ENCODE measurements at regions not wholly inside any gene's neighbourhood (a gene's known extent, or its start where the extent isn't known, plus 50 kb on each side); places are given as distances from the start of the nearest gene placed in this dataset.

GRCh38 chr4:14857981-14858380 is 144.3 kb upstream of the CPEB2 start:
- Histone ChIP-seq H3K4me2 (ENCODE audit: low read length) (no peak overlapping the region), H3K4me3 (ENCODE audit: low read length) (no peak overlapping the region), H3K9me2 (replicated peaks; ENCODE audit: control insufficient read depth, low read length) (no peaks in the 10 kb centered on the region), H3K27me3 (ENCODE audit: control insufficient read depth, low read length) (no peaks in the 10 kb centered on the region), H3K79me2 (ENCODE audit: control insufficient read depth, low read length) (no peaks in the 10 kb centered on the region), H3K4me1 (ENCODE audit: control insufficient read depth, low read length) (no peaks in the 10 kb centered on the region), H3K27ac (ENCODE audit: low read depth, low read length) (no peak overlapping the region), H3K36me3 (ENCODE audit: control insufficient read depth, low read length) (no peaks in the 10 kb centered on the region), H3F3A (ENCODE audit: control insufficient read depth, insufficient read depth) (no peaks in the 10 kb centered on the region), H4K20me1 (ENCODE audit: control insufficient read depth, insufficient read depth, low read depth, low read length) (no peaks in the 10 kb centered on the region), H3K9me3 (ENCODE audit: control insufficient read depth, insufficient read depth, low read length) (no peaks in the 10 kb centered on the region)
- TF ChIP-seq EZH2phosphoT487 (IDR thresholded peaks at IDR 0.05; ENCODE audit: borderline replicate concordance, low read length) = no peak
- no peak for TF ChIP-seq CTCF (IDR thresholded peaks at IDR 0.05; ENCODE audit: low read depth, low read length, poor library complexity, severe bottlenecking)

DNA sequence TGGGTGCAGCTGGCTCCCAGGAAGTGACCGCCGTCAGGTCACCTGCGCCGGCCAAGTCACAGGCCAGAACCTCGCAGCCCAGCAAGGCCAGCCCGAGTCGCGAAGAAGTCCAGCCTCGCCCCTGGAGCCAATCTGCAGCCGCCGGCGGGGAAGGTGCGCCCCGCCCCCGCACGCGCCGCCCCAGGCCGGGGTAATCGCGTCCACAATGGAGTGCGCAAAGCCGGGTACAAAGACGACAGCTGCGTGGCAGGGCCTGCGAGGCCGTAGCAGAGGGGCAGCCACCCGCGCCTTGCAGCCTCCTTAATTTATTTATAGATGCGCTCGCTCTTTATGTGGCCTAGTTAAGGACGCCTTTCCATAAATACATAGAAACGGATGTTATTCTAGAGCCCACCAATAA is 139.4 kb upstream of the CPEB2 start:
- H3K4me1 ChIP-seq (ENCODE audit: control insufficient read depth, low read length) = no peaks in the 10 kb centered on the region
- no peak overlapping the region for H3K4me2 ChIP-seq (ENCODE audit: low read length)
- H4K20me1 ChIP-seq (ENCODE audit: control insufficient read depth, insufficient read depth, low read depth, low read length) = no peaks in the 10 kb centered on the region
- TF ChIP-seq EZH2phosphoT487 (IDR thresholded peaks at IDR 0.05; ENCODE audit: borderline replicate concordance, low read length) (no peak), CTCF (IDR thresholded peaks at IDR 0.05; ENCODE audit: low read depth, low read length, poor library complexity, severe bottlenecking) (no peak)
- no peaks in the 10 kb centered on the region for H3K36me3 ChIP-seq (ENCODE audit: control insufficient read depth, low read length)
- no peak overlapping the region for H3K27ac ChIP-seq (ENCODE audit: low read depth, low read length)
- H3K27me3 ChIP-seq (ENCODE audit: control insufficient read depth, low read length) = no peaks in the 10 kb centered on the region
- H3K9me3 ChIP-seq (ENCODE audit: control insufficient read depth, insufficient read depth, low read length) = no peaks in the 10 kb centered on the region
- H3K79me2 ChIP-seq (ENCODE audit: control insufficient read depth, low read length) = no peaks in the 10 kb centered on the region
- no peaks in the 10 kb centered on the region for H3K9me2 ChIP-seq (replicated peaks; ENCODE audit: control insufficient read depth, low read length)
- no peaks in the 10 kb centered on the region for H3F3A ChIP-seq (ENCODE audit: control insufficient read depth, insufficient read depth)
- H3K4me3 ChIP-seq (ENCODE audit: low read length) = no peak overlapping the region

DNA sequence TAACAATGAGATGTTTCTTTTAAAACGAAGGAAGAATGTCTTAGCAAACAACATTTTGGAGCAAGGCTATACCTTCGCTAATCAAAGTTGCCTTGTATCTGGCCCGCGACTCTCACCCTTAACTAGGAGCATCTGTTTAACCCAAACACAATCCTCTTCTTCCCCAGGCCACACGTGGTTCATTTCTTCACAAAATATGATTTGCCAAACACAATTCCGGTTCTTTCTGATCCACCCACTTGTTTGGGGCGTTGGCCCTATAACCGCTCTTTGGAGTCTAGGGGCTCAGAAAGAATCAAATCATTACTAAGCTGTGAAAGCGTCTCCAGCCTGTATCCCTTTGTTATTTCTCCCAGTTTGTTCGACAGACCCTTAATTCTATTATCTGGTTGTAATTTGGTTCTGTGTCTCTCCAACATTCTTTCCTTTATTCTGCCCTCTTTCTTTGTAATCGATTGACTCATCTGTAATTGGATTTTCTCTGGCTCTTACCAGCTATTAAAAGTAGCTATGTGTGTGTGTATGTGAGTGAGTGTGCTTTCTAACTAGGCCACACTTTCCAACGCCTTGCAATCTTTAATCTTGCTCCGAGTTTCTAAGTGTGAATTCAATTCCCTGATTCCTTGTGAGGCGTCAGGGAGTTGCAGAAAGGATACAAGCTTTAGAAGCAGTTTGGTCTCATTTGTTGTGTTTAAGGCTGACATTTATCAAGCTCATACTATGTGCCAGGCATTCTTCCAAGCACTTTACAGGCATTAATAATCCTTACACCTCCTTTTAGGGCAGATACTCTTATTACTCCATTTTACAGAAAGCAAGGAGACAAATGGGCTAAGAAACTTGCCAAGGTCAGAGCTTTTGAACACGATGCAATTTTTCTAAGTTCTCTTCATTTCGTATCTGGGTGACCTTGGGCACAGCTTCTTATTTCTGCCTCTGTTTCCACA is 138.6 kb upstream of the CPEB2 start:
- H3F3A ChIP-seq (ENCODE audit: control insufficient read depth, insufficient read depth) = no peaks in the 10 kb centered on the region

More for the DNA sequence above, 138.6 kb upstream of the CPEB2 start:
- no peak overlapping the region for H3K4me3 ChIP-seq (ENCODE audit: low read length)
- H3K79me2 ChIP-seq (ENCODE audit: control insufficient read depth, low read length) = no peaks in the 10 kb centered on the region
- H3K27ac ChIP-seq (ENCODE audit: low read depth, low read length) = no peak overlapping the region
- TF ChIP-seq EZH2phosphoT487 (IDR thresholded peaks at IDR 0.05; ENCODE audit: borderline replicate concordance, low read length) (no peak), CTCF (IDR thresholded peaks at IDR 0.05; ENCODE audit: low read depth, low read length, poor library complexity, severe bottlenecking) (no peak)
- H3K4me2 ChIP-seq (ENCODE audit: low read length) = no peak overlapping the region
- no peaks in the 10 kb centered on the region for H3K4me1 ChIP-seq (ENCODE audit: control insufficient read depth, low read length)
- H3K27me3 ChIP-seq (ENCODE audit: control insufficient read depth, low read length) = no peaks in the 10 kb centered on the region
- H3K9me3 ChIP-seq (ENCODE audit: control insufficient read depth, insufficient read depth, low read length) = no peaks in the 10 kb centered on the region
- H3K36me3 ChIP-seq (ENCODE audit: control insufficient read depth, low read length) = no peaks in the 10 kb centered on the region
- H3K9me2 ChIP-seq (replicated peaks; ENCODE audit: control insufficient read depth, low read length) = no peaks in the 10 kb centered on the region
- H4K20me1 ChIP-seq (ENCODE audit: control insufficient read depth, insufficient read depth, low read depth, low read length) = no peaks in the 10 kb centered on the region

Measured in DOHH2 (cell line).